A673 (cell line): ENCODE measurements at regions not wholly inside any gene's neighbourhood (a gene's known extent, or its start where the extent isn't known, plus 50 kb on each side); places are given as distances from the start of the nearest gene placed in this dataset.

Experiments used
- BruUV-seq: library from RNA; stranded (reverse); fragments of 400-500 nt; replicated peaks from 2 replicates; lab custom pipeline; 2021; lab: Mats Ljungman, UMichigan
- CTCF ChIA-PET: fragments of 300-600 bp; sonication (Branson Sonifier 250); formaldehyde crosslinking; loops from one replicate; lab custom pipeline; 2022; ENCODE audit warnings: antibody characterized with exemption; lab: Charles Lee
- POLR2A ChIA-PET: fragments of 300-600 bp; sonication (Branson Sonifier 250); formaldehyde crosslinking; loops from one replicate; lab custom pipeline; 2022; ENCODE audit warnings: antibody characterized with exemption; ENCODE audit not compliant: low non-redundant PET; lab: Charles Lee
- DNase-seq: peaks from one replicate; pipeline ENCODE4 v3.0.0-alpha.2; 2015; ENCODE audit warnings: low spot score
- H3K27ac ChIP-seq: fragments of 200-600 bp; sonication (generic); 2 replicates; pipeline ENCODE4 v1.5.1; 2016; ENCODE audit warnings: mixed run types, low read depth, mild to moderate bottlenecking, mixed read lengths, antibody characterized with exemption, low read length; ENCODE audit not compliant: poor library complexity, severe bottlenecking
- H3K27me3 ChIP-seq: fragments of 200-600 bp; sonication (generic); replicated peaks from 2 replicates; pipeline ENCODE4 v1.6.1; 2017; ENCODE audit warnings: mixed run types, low read depth, mild to moderate bottlenecking, mixed read lengths, antibody characterized with exemption, low read length; ENCODE audit not compliant: insufficient read depth, poor library complexity
- H3K36me3 ChIP-seq: fragments of 200-600 bp; sonication (generic); 2 replicates; pipeline ENCODE4 v1.6.1; 2016; ENCODE audit warnings: mixed run types, mild to moderate bottlenecking, mixed read lengths, antibody characterized with exemption, low read length; ENCODE audit not compliant: insufficient read depth, poor library complexity, severe bottlenecking
- H3K4me1 ChIP-seq: fragments of 200-600 bp; sonication (generic); 2 replicates; pipeline ENCODE4 v1.6.1; 2017; ENCODE audit warnings: mixed run types, mild to moderate bottlenecking, mixed read lengths, antibody characterized with exemption, low read length; ENCODE audit not compliant: insufficient read depth, poor library complexity, severe bottlenecking
- H3K4me3 ChIP-seq: fragments of 200-600 bp; sonication (generic); 2 replicates; pipeline ENCODE4 v1.5.1; 2016; ENCODE audit warnings: low read depth, mixed run types, mild to moderate bottlenecking, mixed read lengths, low read length; ENCODE audit not compliant: poor library complexity, severe bottlenecking
- H3K9me3 ChIP-seq: fragments of 200-600 bp; sonication (generic); 2 replicates; pipeline ENCODE4 v1.6.1; 2016; ENCODE audit warnings: mixed run types, low read depth, mild to moderate bottlenecking, mixed read lengths, antibody characterized with exemption, low read length; ENCODE audit not compliant: poor library complexity, severe bottlenecking
- CTCF ChIP-seq: fragments of 300-800, 200-600 bp; sonication (generic); conservative IDR thresholded peaks from 2 replicates; pipeline ENCODE4 v1.5.1; 2017; ENCODE audit warnings: low read depth, mild to moderate bottlenecking, antibody characterized with exemption, low read length, moderate library complexity, mixed read lengths
- EZH2 ChIP-seq: fragments of 200-600 bp; sonication (generic); IDR thresholded peaks from 2 replicates; pipeline ENCODE4 v1.6.1; 2017; ENCODE audit warnings: borderline replicate concordance, low read depth, mild to moderate bottlenecking, mixed read lengths, antibody characterized with exemption, low read length; ENCODE audit not compliant: poor library complexity, severe bottlenecking
- intact Hi-C: fragments of 100-400 bp; cut with micrococcal nuclease; formaldehyde crosslinking; loops from one replicate; pipeline ENCODE4 v1.10.0; 2022; ENCODE audit not compliant: unreplicated experiment

DNA sequence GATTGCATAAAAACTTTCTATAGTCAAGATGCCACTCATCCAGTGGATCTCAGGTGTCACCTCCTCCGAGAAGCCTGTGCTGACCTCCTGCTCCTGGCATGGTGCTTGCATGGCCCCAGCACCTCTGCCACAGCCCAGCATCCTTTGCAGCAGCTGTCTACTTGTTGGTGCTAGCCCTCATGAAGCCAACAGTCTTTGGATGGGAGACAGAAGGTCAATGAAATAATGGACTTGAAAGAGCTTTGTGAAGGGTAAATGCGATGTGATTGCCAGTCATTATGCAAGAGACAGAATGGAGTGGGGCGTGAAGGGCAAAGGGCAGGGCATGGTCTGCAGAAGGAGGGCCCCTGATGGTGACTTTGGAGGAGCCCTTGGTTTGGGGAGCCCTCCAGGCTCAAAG lies 63.0 kb upstream of the CLMN start:
- BruUV-seq, result no TSS peak
- DNase-seq, result no peak
- intact Hi-C loops, result no loop called here
- no peak overlapping the region for H3K27ac ChIP-seq
- peaks cover 9% of the 10 kb centered on the region for H3K9me3 ChIP-seq
- TF ChIP-seq CTCF (no peak), EZH2 (no peak)
- CTCF ChIA-PET, result no interaction called here
- no peaks in the 10 kb centered on the region for H3K36me3 ChIP-seq
- H3K27me3 ChIP-seq, result no peaks in the 10 kb centered on the region
- no peak overlapping the region for H3K4me3 ChIP-seq
- no peaks in the 10 kb centered on the region for H3K4me1 ChIP-seq
- POLR2A ChIA-PET, result no interaction called here

DNA sequence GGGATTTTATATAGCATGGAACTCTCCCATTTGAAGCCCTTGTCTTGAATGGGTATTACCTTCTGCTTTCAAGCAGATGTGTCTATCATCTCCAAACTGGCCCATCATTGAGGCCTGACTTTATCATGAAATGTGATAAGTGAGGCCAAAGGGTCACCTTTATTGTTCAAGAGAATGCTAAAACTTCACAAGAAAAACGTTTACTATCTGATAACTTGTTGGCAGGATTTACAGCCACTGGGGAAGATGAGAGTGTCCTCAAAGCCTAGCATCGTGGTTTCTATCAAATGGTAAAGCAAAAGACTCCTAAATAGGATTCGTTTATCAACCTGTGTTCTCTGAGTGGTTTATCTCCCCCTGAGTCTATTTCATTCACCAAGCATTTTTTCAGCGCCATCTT lies 62.0 kb upstream of the CLMN start:
- Histone ChIP-seq H3K4me3 (no peak overlapping the region), H3K27me3 (no peaks in the 10 kb centered on the region), H3K4me1 (no peaks in the 10 kb centered on the region), H3K36me3 (no peaks in the 10 kb centered on the region), H3K9me3 (peaks cover 9% of the 10 kb centered on the region), H3K27ac (no peak overlapping the region)
- ChIA-PET CTCF (no interaction called here), POLR2A (no interaction called here)
- intact Hi-C loops, result no loop called here
- TF ChIP-seq EZH2, result no peak
- TF ChIP-seq CTCF, result no peak
- DNase-seq, result no peak
- BruUV-seq, result no TSS peak

GRCh38 chr14:95380350-95381042 lies 60.8 kb upstream of the CLMN start:
- Histone ChIP-seq H3K27ac (no peak overlapping the region), H3K27me3 (peaks cover 9% of the 10 kb centered on the region), H3K4me1 (no peaks in the 10 kb centered on the region), H3K9me3 (peaks cover 9% of the 10 kb centered on the region), H3K4me3 (no peak overlapping the region), H3K36me3 (no peaks in the 10 kb centered on the region)
- ChIA-PET POLR2A (no interaction called here), CTCF (no interaction called here)
- no peak for TF ChIP-seq CTCF
- no TSS peak for BruUV-seq
- DNase-seq, result no peak
- intact Hi-C loops, result no loop called here
